PC-9 (cell line): ENCODE measurements at regions not wholly inside any gene's neighbourhood (a gene's known extent, or its start where the extent isn't known, plus 50 kb on each side); places are given as distances from the start of the nearest gene placed in this dataset.

Experiments used
- BruUV-seq: library from RNA; stranded (reverse); fragments of 400-500 nt; replicated peaks from 2 replicates; lab custom pipeline; 2021; lab: Mats Ljungman, UMichigan
- CTCF ChIA-PET: fragments of 300-600 bp; sonication (Branson Sonifier 250); formaldehyde crosslinking; loops from one replicate; lab custom pipeline; 2022; ENCODE audit warnings: antibody characterized with exemption; lab: Charles Lee
- POLR2A ChIA-PET: fragments of 300-600 bp; sonication (Branson Sonifier 250); formaldehyde crosslinking; loops from one replicate; lab custom pipeline; 2022; ENCODE audit warnings: antibody characterized with exemption; ENCODE audit not compliant: unreplicated experiment; lab: Charles Lee
- DNase-seq, 2 experiments: peaks; one replicate each; pipeline versions ENCODE4 v3.0.0 to v3.0.0-alpha.2; 2015 to 2022; ENCODE audit warnings: mixed read lengths in 1 of 2
- H2AFZ ChIP-seq: fragments of 200-600 bp; sonication (generic); 2 replicates; pipeline ENCODE4 v1.8.1; 2017; ENCODE audit warnings: antibody characterized with exemption
- H3F3A ChIP-seq: fragments of 200-600 bp; sonication (generic); 2 replicates; pipeline ENCODE4 v1.8.1; 2017; ENCODE audit warnings: antibody characterized with exemption, mild to moderate bottlenecking, low read depth; ENCODE audit not compliant: insufficient read depth
- H3K27ac ChIP-seq: fragments of 200-600 bp; sonication (generic); 2 replicates; pipeline ENCODE4 v1.6.1; 2016; ENCODE audit warnings: mixed run types
- H3K27me3 ChIP-seq: fragments of 200-600 bp; sonication (generic); 2 replicates; pipeline ENCODE4 v1.6.1; 2016; ENCODE audit warnings: low read depth, mixed run types; ENCODE audit not compliant: insufficient read depth
- H3K36me3 ChIP-seq: fragments of 200-600 bp; sonication (generic); 2 replicates; pipeline ENCODE4 v1.6.1; 2016; ENCODE audit warnings: low read depth, mixed run types
- H3K4me1 ChIP-seq: fragments of 200-600 bp; sonication (generic); replicated peaks from 2 replicates; pipeline ENCODE4 v1.6.1; 2016; ENCODE audit warnings: mixed run types; ENCODE audit not compliant: insufficient read depth
- H3K4me2 ChIP-seq: fragments of 200-600 bp; sonication (generic); 2 replicates; pipeline ENCODE4 v1.6.1; 2017; ENCODE audit warnings: mixed run types
- H3K4me3 ChIP-seq: fragments of 200-600 bp; sonication (generic); 2 replicates; pipeline ENCODE4 v1.6.1; 2016; ENCODE audit warnings: mixed run types
- H3K79me2 ChIP-seq: fragments of 200-600 bp; sonication (generic); 2 replicates; pipeline ENCODE4 v1.6.1; 2017; ENCODE audit warnings: low read depth, mixed run types
- H3K9me2 ChIP-seq: fragments of 200-600 bp; sonication (generic); 2 replicates; pipeline ENCODE4 v1.8.1; 2017; ENCODE audit warnings: mild to moderate bottlenecking; ENCODE audit not compliant: insufficient read depth
- H3K9me3 ChIP-seq: fragments of 200-600 bp; sonication (generic); 2 replicates; pipeline ENCODE4 v1.8.1; 2016; ENCODE audit warnings: low read depth; ENCODE audit not compliant: insufficient read depth
- H4K20me1 ChIP-seq: fragments of 200-600 bp; sonication (generic); 2 replicates; pipeline ENCODE4 v1.8.1; 2017; ENCODE audit not compliant: insufficient read depth
- CTCF ChIP-seq: fragments of 200-600 bp; sonication (generic); conservative IDR thresholded peaks from 2 replicates; pipeline ENCODE4 v1.6.1; 2017; ENCODE audit warnings: mixed run types, antibody characterized with exemption, mild to moderate bottlenecking, moderate library complexity
- EZH2 ChIP-seq: fragments of 200-600 bp; sonication (generic); IDR thresholded peaks from 2 replicates; pipeline ENCODE4 v1.8.0; 2017; ENCODE audit warnings: antibody characterized with exemption, low read depth
- intact Hi-C: fragments of 100-400 bp; cut with micrococcal nuclease; formaldehyde crosslinking; loops from one replicate; pipeline ENCODE4 v1.10.0; 2022; ENCODE audit not compliant: unreplicated experiment

- H3K9me2 ChIP-seq, result no peaks in the 10 kb centered on the region; the same call in 1 of the 2 replicates
Observed at GRCh38 chr6:102402635-102403329, 1009.3 kb downstream of the GRIK2 start.

DNA sequence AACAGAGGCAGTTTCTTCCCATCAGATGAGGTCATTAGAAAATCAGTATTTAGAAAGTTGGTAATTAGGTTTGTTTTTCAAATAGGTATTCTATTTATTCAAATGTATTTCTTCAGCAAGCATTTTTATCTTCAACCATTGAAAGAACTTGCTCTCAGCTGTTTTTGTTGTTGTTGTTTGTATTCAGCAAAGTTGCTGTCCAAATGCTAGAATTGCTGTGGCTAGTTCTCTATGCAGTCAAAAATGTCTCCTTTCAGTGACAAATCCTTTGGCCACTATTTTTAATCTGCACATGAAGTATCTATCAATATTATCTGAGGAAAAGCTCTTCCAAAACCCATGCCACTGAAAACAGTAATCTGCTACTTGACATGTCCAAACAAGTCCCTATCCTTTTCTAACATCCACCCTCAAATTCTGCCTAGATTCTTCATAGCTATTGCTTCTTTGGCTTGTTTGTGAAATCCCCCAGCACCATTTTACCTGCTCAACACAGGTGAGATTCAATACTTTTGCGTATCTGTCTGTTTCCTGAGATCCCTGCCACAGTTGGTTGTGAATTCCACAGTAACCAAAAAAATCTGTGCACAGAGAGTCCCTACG lies 1005.4 kb downstream of the GRIK2 start:
- no TSS peak for BruUV-seq
- Histone ChIP-seq H3F3A (no peaks in the 10 kb centered on the region), H3K27me3 (no peaks in the 10 kb centered on the region), H3K9me2 (no peaks in the 10 kb centered on the region; the same call in 1 of the 2 replicates), H3K36me3 (no peaks in the 10 kb centered on the region), H3K79me2 (no peaks in the 10 kb centered on the region), H4K20me1 (no peaks in the 10 kb centered on the region), H2AFZ (no peak overlapping the region), H3K27ac (no peak overlapping the region), H3K4me2 (no peak overlapping the region), H3K9me3 (no peaks in the 10 kb centered on the region), H3K4me1 (no peaks in the 10 kb centered on the region), H3K4me3 (no peak overlapping the region)
- POLR2A ChIA-PET, result no interaction called here
- DNase-seq, result no peak
- TF ChIP-seq EZH2, result no peak
- no peak for TF ChIP-seq CTCF
- CTCF ChIA-PET, result no interaction called here
- intact Hi-C loops, result no loop called here

More at GRCh38 chr6:102402635-102403329, 1009.3 kb downstream of the GRIK2 start:
- POLR2A ChIA-PET, result no interaction called here
- H3K4me2 ChIP-seq, result no peak overlapping the region
- no peak overlapping the region for H3K4me3 ChIP-seq
- no peaks in the 10 kb centered on the region for H3F3A ChIP-seq
- TF ChIP-seq CTCF (no peak), EZH2 (no peak)
- no peaks in the 10 kb centered on the region for H4K20me1 ChIP-seq
- CTCF ChIA-PET, result no interaction called here
- BruUV-seq, result no TSS peak
- no peak overlapping the region for H3K27ac ChIP-seq
- H3K9me3 ChIP-seq, result no peaks in the 10 kb centered on the region
- H3K79me2 ChIP-seq, result no peaks in the 10 kb centered on the region
- intact Hi-C loops, result no loop called here
- no peaks in the 10 kb centered on the region for H3K4me1 ChIP-seq
- no peak for DNase-seq
- no peak overlapping the region for H2AFZ ChIP-seq
- H3K27me3 ChIP-seq, result no peaks in the 10 kb centered on the region
- no peaks in the 10 kb centered on the region for H3K36me3 ChIP-seq

DNA sequence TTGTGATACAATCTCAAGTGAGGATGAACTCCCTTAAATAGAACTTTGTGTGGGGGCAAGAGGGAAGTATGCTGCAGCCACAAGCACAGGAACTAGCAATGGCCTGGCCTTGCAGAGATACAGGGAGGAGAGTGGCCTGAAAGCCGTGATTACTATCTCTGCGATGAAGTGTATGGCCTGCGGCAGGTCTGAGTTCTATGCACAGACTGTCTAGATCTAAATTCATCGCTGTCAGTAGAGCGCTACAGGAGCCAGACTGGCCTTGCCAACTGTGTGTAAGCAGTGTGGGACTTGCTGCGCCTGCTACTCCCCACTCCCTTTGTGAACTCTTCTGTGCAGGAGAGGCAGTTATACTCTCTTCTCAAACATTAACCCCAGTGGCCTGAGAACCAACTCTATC lies 997.0 kb downstream of the GRIK2 start:
- no peak overlapping the region for H2AFZ ChIP-seq
- no peak overlapping the region for H3K4me3 ChIP-seq
- no peaks in the 10 kb centered on the region for H3F3A ChIP-seq
- H3K27ac ChIP-seq, result no peak overlapping the region
- no peaks in the 10 kb centered on the region for H3K79me2 ChIP-seq
- H3K4me1 ChIP-seq, result no peaks in the 10 kb centered on the region
- ChIA-PET POLR2A (no interaction called here), CTCF (no interaction called here)
- no peaks in the 10 kb centered on the region for H3K36me3 ChIP-seq
- peaks cover 4% of the 10 kb centered on the region; the same call in 1 of the 2 replicates for H3K9me2 ChIP-seq
- TF ChIP-seq EZH2, result no peak
- TF ChIP-seq CTCF, result no peak
- intact Hi-C loops, result no loop called here
- H3K9me3 ChIP-seq, result no peaks in the 10 kb centered on the region
- H3K4me2 ChIP-seq, result no peak overlapping the region
- no peaks in the 10 kb centered on the region for H3K27me3 ChIP-seq
- BruUV-seq, result no TSS peak
- H4K20me1 ChIP-seq, result no peaks in the 10 kb centered on the region
- no peak for DNase-seq
